ENCODE measurements at regions not wholly inside any gene's neighbourhood (a gene's known extent, or its start where the extent isn't known, plus 50 kb on each side); places are given as distances from the start of the nearest gene placed in this dataset.

DNA sequence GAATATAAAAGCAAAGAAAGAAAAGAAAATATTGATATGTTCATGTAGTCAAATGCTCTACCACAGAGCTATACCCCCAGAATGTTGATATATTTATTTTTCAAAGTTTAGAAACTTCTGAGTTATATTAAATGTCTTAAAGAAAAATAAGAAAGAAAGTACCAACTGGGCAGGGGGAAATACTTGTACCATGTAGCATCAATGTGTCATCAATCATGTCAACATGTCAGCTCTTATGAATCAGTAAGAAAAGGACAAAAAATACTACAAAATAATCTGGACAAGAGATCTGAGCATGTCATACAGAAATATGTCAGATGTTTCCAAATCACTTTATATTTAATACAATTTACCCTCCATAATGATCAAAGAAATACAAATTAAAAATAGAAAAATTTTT is 595.1 kb upstream of the ATP2B1 start:
- ChIA-PET POLR2A (no interaction called here), CTCF (no interaction called here)
- DNase-seq (ENCODE audit: low read depth): no peak
- TF ChIP-seq CTCF (IDR thresholded peaks at IDR 0.05; ENCODE audit: insufficient read depth, low read depth, low read length): no peak
- H3K36me3 ChIP-seq (ENCODE audit: control insufficient read depth, insufficient read depth, low read length): no peaks in the 10 kb centered on the region
- H3K27me3 ChIP-seq (ENCODE audit: control insufficient read depth, insufficient read depth, low read length): no peaks in the 10 kb centered on the region
- H3K4me3 ChIP-seq (ENCODE audit: low read depth, low read length): no peak overlapping the region

DNA sequence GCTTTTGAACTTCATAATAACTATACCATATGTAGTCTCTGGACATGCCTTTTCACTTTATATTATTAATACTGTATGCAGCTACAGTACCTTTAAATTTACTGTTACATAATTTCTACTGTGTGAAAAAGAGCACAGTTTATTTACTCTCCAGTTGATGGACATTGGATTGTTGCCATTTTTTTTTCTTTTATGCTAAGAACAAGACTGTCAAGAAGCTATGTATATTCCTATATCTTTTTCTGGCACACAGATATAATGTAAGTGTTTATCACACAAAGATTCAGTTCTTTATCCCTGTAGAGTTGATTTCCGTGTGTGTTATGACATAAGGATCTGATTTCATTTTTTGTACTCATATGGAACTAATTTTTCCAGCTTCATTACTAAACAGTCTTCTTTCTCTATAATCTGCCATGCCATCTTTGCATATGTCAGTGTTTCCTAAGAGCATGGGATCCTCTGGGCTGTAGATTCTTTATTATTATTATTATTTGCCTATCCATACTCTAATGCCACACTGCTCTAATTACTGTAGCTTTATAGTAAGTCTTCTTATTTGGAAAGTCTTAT is 593.0 kb upstream of the ATP2B1 start:
- TF ChIP-seq CTCF (IDR thresholded peaks at IDR 0.05; ENCODE audit: insufficient read depth, low read depth, low read length): no peak
- Histone ChIP-seq H3K36me3 (ENCODE audit: control insufficient read depth, insufficient read depth, low read length) (no peaks in the 10 kb centered on the region), H3K27me3 (ENCODE audit: control insufficient read depth, insufficient read depth, low read length) (no peaks in the 10 kb centered on the region), H3K4me3 (ENCODE audit: low read depth, low read length) (no peak overlapping the region)
- ChIA-PET CTCF (no interaction called here), POLR2A (no interaction called here)
- DNase-seq (ENCODE audit: low read depth): no peak

DNA sequence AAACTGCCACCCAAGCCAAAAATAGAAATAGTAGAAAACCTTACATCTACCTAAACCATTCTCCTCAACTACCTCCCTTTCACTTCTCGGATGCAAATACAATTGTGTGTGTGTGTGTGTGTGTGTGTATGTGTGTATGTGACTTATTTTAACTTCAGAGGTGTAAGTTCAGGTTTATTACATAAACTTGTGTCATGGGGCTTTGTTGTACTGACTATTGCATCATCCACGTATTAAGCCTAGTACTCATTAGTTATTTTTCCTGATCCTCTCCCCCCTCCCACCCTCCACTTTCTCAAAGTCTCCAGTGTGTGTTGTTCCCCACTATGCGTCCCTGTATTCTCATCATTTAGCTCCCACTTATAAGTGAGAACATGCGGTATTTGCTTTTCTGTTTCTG is 592.5 kb upstream of the ATP2B1 start:
- ChIA-PET CTCF (no interaction called here), POLR2A (no interaction called here)
- H3K4me3 ChIP-seq (ENCODE audit: low read depth, low read length): no peak overlapping the region
- no peaks in the 10 kb centered on the region for H3K27me3 ChIP-seq (ENCODE audit: control insufficient read depth, insufficient read depth, low read length)
- DNase-seq (ENCODE audit: low read depth): no peak
- TF ChIP-seq CTCF (IDR thresholded peaks at IDR 0.05; ENCODE audit: insufficient read depth, low read depth, low read length): no peak
- no peaks in the 10 kb centered on the region for H3K36me3 ChIP-seq (ENCODE audit: control insufficient read depth, insufficient read depth, low read length)

DNA sequence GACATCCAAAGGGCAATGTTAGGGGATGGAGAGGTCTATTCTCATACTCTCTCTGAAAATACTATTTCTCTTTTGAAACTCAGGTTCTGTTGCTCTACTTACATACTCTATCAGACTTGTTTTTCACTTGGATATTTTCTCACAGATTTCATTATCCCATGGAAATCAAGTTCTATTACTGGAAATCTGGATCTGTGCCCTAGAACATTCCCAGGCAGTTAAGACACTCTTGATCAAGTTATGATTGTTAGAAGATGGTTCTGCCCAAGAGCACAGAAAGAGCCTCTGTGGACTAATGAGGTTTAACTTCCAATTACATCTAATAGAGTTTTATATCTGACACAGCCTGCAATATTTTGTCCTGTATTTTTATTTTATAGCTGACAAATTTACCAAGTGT is 591.0 kb upstream of the ATP2B1 start:
- TF ChIP-seq CTCF (IDR thresholded peaks at IDR 0.05; ENCODE audit: insufficient read depth, low read depth, low read length): no peak
- ChIA-PET POLR2A (no interaction called here), CTCF (interaction anchor here (0.7 kb wide), 1 partner anchor 17 kb away, joined by 3 read pairs; no protein-coding TSS in a partner anchor)
- H3K36me3 ChIP-seq (ENCODE audit: control insufficient read depth, insufficient read depth, low read length): no peaks in the 10 kb centered on the region
- no peak overlapping the region for H3K4me3 ChIP-seq (ENCODE audit: low read depth, low read length)
- DNase-seq (ENCODE audit: low read depth): no peak
- H3K27me3 ChIP-seq (ENCODE audit: control insufficient read depth, insufficient read depth, low read length): no peaks in the 10 kb centered on the region

GRCh38 chr12:90299121-90299520 is 590.5 kb upstream of the ATP2B1 start:
- POLR2A ChIA-PET: no interaction called here
- CTCF ChIA-PET: no interaction called here
- no peak for TF ChIP-seq CTCF (IDR thresholded peaks at IDR 0.05; ENCODE audit: insufficient read depth, low read depth, low read length)
- no peak overlapping the region for H3K4me3 ChIP-seq (ENCODE audit: low read depth, low read length)
- H3K27me3 ChIP-seq (ENCODE audit: control insufficient read depth, insufficient read depth, low read length): no peaks in the 10 kb centered on the region
- DNase-seq (ENCODE audit: low read depth): no peak
- no peaks in the 10 kb centered on the region for H3K36me3 ChIP-seq (ENCODE audit: control insufficient read depth, insufficient read depth, low read length)

Data from BJ (cell line).